HG03039 (cell line): ENCODE measurements at regions not wholly inside any gene's neighbourhood (a gene's known extent, or its start where the extent isn't known, plus 50 kb on each side); places are given as distances from the start of the nearest gene placed in this dataset.

Experiments used
- ATAC-seq: cut with Tn5 transposase; IDR thresholded peaks from one replicate; pipeline ENCODE4 v1.9.1; 2021; ENCODE audit warnings: mild to moderate bottlenecking, moderate library complexity; ENCODE audit not compliant: unreplicated experiment

DNA sequence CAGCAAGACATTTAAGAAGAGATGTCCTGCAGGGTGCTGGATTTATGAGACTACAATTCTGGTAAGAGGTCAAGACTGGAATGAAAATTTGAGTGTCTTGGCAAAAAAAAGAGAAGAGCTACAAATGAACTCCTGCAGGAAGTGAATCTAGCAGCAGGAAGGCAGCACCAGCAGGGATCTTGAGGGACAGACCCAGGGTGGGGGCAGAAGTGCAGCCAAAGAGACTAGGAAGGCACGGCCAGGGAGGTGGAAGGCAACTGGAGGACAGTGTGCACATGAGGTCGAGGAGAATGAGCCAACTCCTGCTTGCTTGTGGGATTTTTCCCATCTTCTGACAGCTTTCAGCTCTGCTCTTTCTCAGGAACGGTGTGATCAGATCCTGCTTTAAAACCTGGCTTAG lies 263.2 kb downstream of the BUD13 start:
- no peak for ATAC-seq

DNA sequence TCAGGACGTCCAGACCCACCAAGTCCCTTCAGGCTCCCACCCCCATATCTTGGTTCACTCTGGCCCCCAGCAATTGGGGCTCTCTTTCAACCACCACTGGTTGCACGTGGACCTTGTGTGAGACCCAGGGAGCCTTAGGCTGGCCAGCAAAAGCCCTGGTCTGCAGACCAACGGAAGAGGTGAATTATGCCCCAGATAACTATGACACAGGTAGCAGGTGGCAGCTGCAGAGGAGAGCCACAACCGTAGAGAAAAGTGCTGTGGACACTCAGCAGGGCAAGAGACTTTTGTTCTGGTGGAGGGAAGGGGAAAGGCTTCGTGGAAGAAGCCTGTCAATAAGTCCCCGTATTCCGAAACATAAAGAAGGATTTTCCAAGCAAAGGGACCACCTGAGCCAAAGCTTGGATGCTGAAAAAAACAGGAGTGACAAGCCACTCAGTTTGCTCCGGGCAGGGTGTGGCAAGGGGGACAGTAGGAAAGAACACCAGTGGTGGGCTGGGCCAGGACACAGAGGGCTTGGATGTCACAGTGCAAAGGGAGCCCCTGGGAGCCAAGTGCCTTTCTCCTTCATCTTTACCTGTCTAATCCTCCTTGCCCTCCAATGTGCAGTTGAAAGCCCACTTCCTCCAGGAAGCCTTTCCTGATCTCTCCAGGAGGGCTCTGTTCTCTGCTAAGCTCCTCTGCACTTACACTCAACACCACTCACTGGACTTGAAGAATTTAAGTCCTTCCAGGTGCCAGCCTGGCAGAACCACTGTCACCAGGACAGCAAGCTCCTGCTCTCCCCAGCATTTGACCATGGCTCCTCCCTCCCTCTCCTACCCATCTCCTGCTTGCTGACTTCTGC lies 264.7 kb downstream of the BUD13 start:
- ATAC-seq = no peak

- no peak for ATAC-seq
Measured at GRCh38 chr11:116507016-116507415, 265.8 kb downstream of the BUD13 start.

GRCh38 chr11:116506263-116506825 lies 266.4 kb downstream of the BUD13 start:
- no peak for ATAC-seq

DNA sequence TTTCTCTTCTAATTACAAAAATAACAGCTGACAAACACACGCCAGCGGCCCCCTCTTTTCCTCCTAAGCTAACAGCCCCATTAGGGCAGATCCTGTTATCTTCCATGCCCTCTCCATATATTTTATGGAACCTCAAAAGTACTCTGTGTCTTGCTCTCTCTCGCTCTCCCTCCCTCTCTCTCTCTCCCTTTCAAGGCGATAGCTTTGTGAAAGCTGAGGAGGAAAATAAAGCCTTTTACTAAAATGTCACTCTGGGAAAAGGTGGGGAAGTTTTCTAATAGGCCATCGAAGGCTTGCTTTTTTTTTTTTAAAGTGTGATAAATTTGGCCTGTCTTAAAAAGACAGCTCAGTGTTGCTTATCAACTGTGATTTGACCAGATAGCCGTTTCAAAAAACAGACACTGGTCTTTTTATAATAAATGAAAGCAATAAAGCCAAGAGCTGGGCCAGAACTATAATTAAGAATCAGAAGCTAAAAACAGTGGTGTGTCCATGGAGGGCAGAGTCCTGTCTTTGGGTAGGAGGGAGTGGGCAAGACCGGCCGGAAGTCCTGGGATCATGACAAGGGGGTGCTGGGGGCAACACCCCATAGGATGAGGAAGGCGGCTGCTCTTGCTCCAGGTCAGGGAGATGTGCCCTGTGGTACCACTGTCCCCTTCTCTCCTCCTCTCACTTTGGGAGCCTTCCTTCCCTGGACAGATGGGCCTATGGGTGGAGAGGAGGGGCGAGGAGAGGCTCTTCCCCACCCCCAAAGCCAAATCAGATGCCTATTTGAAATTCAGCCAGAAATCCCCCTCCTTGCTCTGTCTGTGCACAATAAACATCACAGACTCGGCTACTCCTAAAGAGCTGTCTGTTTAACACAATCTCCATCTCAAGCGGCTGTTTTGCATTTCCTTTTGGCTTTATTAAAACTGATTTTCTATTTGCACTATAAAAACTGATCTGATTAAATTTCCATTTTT lies 267.2 kb downstream of the BUD13 start:
- ATAC-seq = no peak

GRCh38 chr11:116504541-116505297 lies 268.1 kb downstream of the BUD13 start:
- ATAC-seq = no peak

GRCh38 chr11:116503216-116504160 lies 269.3 kb downstream of the BUD13 start:
- ATAC-seq = no peak

DNA sequence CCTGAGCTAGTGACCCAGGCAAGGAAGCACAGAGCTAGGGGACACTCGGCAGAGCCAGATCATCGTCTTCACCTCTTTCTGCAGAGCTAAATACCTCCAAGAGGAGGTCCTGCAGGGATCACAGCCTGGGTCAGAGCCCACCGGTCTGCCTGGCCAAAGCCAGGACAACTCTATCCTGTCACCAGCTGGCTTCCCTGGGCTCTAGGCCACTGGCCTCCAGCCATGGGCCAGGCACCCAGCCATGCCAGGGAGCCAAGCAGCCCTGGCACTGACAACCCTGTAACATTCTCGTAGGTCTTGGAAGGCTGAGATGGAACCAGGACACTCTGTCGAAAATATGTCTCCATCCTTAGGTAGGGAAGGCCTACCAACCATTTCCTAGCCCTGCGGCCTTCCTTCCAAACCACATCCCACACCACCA lies 270.1 kb downstream of the BUD13 start:
- ATAC-seq = no peak

DNA sequence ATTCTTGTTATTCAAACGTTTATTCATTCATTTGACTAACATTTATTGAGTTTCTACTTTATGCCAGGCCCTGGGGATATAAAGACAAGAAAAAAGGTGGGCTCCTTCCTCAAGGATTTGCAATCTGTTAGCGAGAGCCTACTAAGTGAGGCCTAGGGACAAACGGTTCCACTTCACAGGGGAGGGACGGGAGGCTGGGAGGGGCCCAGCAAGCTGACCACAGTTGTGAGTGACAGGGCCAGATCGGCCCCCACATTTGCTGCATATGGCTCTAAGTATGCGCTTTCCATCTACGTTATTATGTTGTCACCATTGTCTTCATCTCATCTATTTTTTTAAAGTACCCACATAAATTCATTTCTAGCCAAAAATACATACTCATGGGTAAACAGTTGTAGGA lies 271.1 kb downstream of the BUD13 start:
- ATAC-seq = no peak

GRCh38 chr11:116500947-116501602 lies 271.7 kb downstream of the BUD13 start:
- no peak for ATAC-seq

- no peak for ATAC-seq
Measured at GRCh38 chr11:116500026-116500946, 272.5 kb downstream of the BUD13 start.

DNA sequence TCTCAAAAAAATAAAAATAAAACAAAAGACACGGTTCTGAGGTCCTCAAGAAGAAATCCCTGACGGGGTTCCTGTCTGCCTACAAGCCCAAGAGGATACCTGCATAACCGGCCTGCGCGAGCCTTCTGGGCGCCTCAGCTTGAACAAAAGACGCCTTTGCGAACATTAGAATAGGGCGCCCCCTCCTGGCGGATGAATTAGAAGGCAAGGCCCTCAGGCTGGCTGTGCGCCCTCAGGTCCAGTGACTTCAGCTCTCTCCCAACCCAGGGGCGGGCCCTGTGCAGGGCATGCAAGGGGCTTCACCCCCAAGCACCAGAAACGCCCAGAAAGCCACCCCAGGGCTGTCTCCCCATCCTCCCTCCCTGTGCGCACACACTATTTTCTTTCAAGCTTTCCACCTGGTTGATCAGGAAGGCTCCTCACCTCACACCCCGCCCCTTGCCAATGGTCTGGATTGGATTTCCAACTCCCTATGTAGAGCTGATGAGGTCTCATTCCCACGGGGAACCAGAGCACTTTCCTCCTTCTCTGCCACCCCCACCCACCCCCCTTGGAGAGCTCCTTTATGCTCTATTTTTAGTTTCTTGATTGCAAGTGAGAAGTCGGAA lies 273.3 kb downstream of the BUD13 start:
- ATAC-seq = no peak

DNA sequence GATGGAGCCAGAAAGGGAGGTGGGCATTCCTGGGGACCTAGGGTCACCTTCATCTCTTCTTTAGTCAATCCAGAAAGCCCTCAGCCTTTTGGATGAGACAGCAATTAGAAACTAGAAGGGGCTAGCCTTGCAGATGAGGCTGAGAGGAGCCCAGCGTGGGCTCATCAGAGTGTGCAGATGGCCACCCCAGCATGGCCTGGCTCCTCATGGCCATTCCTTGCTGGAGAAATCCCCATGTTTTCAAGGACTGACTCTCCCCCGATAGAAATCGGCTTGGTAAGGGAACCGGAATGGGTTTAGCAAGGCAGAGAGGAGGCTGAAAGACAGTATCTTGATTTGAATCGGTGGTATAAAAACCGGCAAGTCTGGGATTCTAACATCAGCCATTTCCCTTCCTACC lies 274.6 kb downstream of the BUD13 start:
- ATAC-seq = no peak

DNA sequence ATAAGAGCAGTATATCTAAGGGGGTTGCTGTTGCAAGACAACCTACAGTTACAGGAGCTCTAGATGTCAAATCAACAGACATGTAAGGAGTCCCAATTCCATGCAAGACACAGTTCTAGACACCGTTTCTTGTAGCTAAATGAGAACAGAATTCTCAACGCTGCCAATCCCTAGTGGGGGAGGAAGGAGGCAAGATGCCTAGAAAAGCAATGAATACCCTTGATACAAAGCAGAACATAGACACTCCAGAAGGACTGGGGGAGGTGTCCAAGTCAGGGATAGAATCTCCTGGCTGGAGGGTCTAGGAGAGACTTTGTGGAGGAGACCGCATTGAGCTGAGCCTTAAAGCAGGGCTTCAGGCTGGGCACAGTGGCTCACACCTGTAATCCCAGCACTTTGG lies 280.2 kb downstream of the BUD13 start:
- ATAC-seq = no peak

- ATAC-seq = no peak
Measured at GRCh38 chr11:116488836-116489389, 283.9 kb downstream of the BUD13 start.

DNA sequence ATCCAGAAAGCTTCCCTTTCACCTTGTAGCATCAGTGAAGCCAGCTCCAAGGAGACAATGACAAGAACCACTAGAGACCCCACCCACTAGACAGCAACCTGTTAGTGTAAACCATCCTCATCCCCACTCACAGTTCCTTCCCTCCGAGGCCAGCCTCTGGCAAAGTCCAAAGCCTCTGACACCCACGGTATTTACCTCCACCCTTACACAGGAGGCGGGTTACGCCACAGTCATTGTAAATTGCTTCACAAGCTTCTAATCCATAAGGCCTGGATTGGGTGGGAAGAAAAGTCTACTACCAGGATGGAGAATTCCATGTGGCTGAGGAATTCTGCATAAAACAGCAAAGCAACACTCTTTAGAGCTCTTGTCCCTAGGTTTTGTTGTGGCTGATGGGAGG lies 287.4 kb downstream of the BUD13 start:
- ATAC-seq = no peak

- ATAC-seq = no peak
Measured at GRCh38 chr11:116482716-116483115, 290.1 kb downstream of the BUD13 start.
